Fibroblast of the aortic adventitia (primary cell): ENCODE measurements at regions not wholly inside any gene's neighbourhood (a gene's known extent, or its start where the extent isn't known, plus 50 kb on each side); places are given as distances from the start of the nearest gene placed in this dataset.

Experiments used
- DNase-seq: peaks from one replicate; pipeline ENCODE4 v3.0.0-alpha.2; 2010; ENCODE audit warnings: low read depth
- H3K4me3 ChIP-seq: 2 replicates; pipeline ENCODE4 v1.5.1; 2011; ENCODE audit warnings: low read depth, mild to moderate bottlenecking, control low read depth, low read length, moderate library complexity
- TF ChIP-seq, protein P1 (sequence below): IDR thresholded peaks from 2 replicates; pipeline ENCODE4 v1.5.1; 2011; ENCODE audit warnings: mild to moderate bottlenecking, low read length, control low read depth, inconsistent platforms; ENCODE audit not compliant: insufficient read depth

DNA sequence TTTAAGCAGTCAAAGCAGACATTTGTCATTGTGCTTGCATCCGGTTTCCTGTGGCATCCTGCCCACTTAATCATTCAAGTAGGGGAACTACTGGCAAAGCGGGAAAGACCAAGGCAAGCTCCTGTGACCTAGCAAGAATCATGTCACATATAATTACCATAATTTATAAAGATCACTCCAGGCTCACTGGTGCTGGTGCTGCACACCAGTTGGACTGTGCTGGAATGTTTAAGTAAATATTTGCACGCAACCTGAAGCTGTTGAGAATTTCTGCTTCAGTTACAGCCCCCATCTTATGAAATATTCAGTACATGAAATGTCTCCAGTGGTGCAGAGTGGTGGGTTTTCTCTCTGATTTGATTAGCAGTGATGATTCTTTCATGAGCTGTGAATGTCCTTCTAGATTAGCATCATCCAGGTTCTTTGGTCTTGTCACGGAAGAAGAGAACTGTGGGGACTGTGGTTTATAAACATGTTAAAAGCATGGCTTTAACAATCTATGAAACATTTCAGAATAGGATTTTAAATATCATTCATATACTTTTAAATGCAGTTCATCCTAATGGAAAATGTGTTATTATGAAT lies 621.3 kb upstream of the EPHA6 start:
- no peak overlapping the region for H3K4me3 ChIP-seq
- DNase-seq: no peak
- TF ChIP-seq, protein P1, sequence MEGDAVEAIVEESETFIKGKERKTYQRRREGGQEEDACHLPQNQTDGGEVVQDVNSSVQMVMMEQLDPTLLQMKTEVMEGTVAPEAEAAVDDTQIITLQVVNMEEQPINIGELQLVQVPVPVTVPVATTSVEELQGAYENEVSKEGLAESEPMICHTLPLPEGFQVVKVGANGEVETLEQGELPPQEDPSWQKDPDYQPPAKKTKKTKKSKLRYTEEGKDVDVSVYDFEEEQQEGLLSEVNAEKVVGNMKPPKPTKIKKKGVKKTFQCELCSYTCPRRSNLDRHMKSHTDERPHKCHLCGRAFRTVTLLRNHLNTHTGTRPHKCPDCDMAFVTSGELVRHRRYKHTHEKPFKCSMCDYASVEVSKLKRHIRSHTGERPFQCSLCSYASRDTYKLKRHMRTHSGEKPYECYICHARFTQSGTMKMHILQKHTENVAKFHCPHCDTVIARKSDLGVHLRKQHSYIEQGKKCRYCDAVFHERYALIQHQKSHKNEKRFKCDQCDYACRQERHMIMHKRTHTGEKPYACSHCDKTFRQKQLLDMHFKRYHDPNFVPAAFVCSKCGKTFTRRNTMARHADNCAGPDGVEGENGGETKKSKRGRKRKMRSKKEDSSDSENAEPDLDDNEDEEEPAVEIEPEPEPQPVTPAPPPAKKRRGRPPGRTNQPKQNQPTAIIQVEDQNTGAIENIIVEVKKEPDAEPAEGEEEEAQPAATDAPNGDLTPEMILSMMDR: no peak

- no peak overlapping the region for H3K4me3 ChIP-seq
- DNase-seq: no peak
- TF ChIP-seq, protein P1: no peak
Measured at GRCh38 chr3:96200897-96201296, 613.5 kb upstream of the EPHA6 start.

DNA sequence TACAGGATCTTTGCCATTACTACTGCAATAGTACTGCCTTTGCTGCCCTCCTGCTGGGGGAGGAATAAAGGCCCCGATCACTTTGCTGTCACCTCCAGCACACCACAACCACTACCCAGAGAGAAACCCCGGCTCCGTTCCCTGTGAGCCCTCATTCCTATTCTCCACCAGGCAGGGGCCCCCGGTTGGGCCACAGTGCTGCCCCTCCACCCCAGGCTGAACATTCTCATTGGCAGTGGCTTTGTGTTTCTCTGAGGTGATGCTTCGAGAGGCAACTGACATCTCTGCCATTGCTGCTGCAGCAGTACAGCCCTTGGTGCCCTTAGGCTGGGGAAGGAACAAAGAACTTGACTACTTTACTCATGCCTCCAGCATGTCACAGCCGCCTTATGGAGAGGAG lies 612.9 kb upstream of the EPHA6 start:
- TF ChIP-seq, protein P1: no peak
- no peak for DNase-seq
- no peak overlapping the region for H3K4me3 ChIP-seq

DNA sequence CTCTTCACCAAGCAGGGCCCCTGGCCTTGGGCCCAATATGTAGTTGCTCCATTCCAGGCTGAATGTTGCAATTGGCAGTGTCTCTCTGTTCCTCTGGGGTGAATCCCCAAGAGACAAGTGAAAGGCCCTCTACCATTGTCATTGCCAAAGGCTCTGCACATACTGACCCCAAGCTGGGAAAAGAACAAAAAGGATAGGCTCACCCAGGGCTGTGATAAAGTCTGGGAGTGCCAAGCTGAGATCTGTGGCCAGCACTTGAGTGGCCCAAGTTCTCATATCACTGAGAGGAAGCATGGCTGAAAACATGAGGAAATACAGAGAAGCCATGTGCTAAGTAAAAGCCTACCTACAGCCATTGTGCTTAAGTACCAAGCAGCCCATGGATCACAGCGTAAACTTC lies 612.2 kb upstream of the EPHA6 start:
- no peak for DNase-seq
- H3K4me3 ChIP-seq: no peak overlapping the region
- TF ChIP-seq, protein P1: no peak

DNA sequence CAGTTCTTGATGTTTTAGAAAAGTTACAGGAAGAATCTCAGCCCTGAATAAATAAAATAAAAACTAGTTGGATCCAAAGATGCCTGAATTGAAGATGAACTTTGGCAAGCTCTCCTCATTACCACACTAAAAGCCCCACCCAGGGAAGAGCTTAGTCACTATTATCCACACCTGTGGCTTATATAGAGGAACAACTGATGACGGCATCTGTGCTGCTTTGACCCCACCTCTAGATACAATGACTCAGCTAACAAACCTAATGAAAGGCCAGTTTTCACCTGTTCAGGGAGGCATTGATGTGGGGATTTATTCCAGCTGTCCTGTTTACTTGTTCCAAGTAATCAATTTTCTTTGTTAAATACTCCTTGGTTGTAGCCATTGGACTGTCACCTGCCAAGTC lies 604.7 kb upstream of the EPHA6 start:
- no peak for DNase-seq
- H3K4me3 ChIP-seq: no peak overlapping the region
- TF ChIP-seq, protein P1: no peak

- no peak overlapping the region for H3K4me3 ChIP-seq
- TF ChIP-seq, protein P1: no peak
- no peak for DNase-seq
Measured at GRCh38 chr3:96213393-96213792, 601.0 kb upstream of the EPHA6 start.

- TF ChIP-seq, protein P1: no peak
- DNase-seq: no peak
- no peak overlapping the region for H3K4me3 ChIP-seq
Measured at GRCh38 chr3:96214941-96215340, 599.5 kb upstream of the EPHA6 start.
